T-helper 2 cell treated with Interferon-gamma antibody and Interleukin-4, amounts not matched to agents 100 ng/mL and 5 ng/mL, for 36 hours (primary cell): ENCODE measurements at regions not wholly inside any gene's neighbourhood (a gene's known extent, or its start where the extent isn't known, plus 50 kb on each side); places are given as distances from the start of the nearest gene placed in this dataset.
"Not testable (repeated sequence)": the region's sequence is repeated elsewhere in the genome, so short reads cannot be mapped to it uniquely, and the experiment has no call there.

Experiments used
- intact Hi-C: fragments of 100-400 bp; cut with micrococcal nuclease; formaldehyde crosslinking; loops from one replicate; pipeline ENCODE4 v1.15.1; 2023

- intact Hi-C loops: not testable (repeated sequence)
These were observed 172.2 kb upstream of the KCTD7 start for GRCh38 chr7:66456431-66456830.

DNA sequence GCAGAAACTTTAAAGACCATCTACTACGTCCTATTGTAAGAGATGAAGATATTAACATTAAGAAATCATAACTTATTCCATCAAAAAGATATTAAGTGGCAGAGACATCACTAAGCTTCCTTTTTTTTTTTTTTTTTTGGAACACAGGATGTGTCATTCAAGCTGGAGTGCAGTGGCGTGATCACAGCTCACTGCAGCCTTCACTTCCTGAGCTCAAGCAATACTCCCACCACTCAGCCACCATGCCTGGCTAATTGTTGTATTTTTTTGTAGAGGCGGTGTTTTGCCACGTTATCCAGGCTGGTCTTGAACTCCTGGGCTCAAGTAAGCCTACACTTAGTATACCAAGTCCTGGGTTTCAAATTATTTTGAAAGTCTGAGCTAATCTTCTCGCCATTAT, 169.7 kb upstream of the KCTD7 start:
- intact Hi-C loops: not testable (repeated sequence)

GRCh38 chr7:66459783-66460413, 168.8 kb upstream of the KCTD7 start:
- intact Hi-C loops: not testable (repeated sequence)

- intact Hi-C loops: no loop called here
These were observed 167.7 kb upstream of the KCTD7 start for GRCh38 chr7:66460921-66461361.

- intact Hi-C loops: not testable (repeated sequence)
These were observed 167.3 kb upstream of the KCTD7 start for GRCh38 chr7:66461397-66461796.

DNA sequence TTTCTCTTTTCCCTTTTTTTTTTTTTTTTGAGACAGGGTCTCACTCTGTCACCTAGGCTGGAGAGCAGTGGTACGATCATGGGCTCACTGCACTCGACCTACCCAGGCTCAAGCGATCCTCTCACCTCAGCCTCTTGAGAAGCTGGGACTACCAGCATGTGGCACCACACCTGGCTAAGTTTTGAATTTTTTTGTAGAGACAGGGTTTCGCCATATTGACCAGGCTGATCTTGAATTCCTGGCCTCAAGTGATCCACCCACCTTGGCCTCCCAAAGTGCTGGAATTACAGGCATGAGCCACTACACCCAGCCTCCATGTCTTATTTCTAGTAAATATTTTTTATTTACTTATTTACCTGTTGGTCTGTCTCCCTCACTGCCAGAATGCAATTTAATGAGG, 165.8 kb upstream of the KCTD7 start:
- intact Hi-C loops: not testable (repeated sequence)

DNA sequence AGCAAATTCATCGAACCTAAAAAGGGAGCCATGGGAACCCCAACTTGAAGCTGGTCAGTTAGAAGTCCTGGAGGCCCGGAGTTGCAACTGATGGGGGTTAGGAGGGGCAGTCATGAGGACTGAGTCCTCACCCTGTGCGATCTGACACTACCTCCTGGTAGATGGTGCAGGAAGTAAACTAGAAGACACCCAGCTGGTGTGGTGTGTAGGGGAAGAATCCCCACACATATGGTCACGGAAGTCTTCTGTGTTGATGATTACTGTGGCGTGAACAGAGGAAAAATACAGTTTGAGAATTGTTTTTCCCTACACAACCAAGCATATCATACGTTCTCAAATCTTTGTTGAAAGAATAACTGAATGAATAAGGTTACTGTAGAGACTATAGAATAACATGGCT, 164.6 kb upstream of the KCTD7 start:
- intact Hi-C loops: no loop called here

DNA sequence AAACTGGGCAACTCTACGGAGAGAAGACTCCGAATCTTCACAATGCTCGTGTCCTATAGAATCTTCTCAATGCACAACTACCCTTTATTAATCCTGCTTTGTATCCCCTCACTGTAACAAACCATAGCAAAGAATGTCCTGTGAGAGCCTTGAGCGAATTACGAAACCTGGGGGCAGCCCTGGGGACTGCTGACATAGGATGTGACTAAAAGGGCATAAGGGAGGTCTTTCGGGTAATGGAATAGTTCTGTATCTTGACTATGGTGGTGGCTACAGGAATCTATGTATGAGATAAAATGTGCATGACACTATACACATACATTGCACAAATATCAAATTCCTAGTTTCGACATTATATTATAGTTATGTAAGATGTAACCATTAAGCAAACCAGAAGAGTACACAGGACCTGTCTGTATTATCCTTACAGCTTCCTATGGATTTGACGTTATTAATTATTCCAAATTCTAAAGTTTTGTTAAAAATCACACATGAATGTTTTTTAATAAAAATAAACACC, 162.5 kb upstream of the KCTD7 start:
- intact Hi-C loops: no loop called here

- intact Hi-C loops: no loop called here
These were observed 160.8 kb upstream of the KCTD7 start for GRCh38 chr7:66467887-66468286.

GRCh38 chr7:66473064-66473463, 155.6 kb upstream of the KCTD7 start:
- intact Hi-C loops: not testable (repeated sequence)

- intact Hi-C loops: no loop called here
These were observed 154.2 kb upstream of the KCTD7 start for GRCh38 chr7:66474441-66474840.

- intact Hi-C loops: not testable (repeated sequence)
These were observed 152.6 kb upstream of the KCTD7 start for GRCh38 chr7:66476056-66476455.

GRCh38 chr7:66477822-66478397, 150.8 kb upstream of the KCTD7 start:
- intact Hi-C loops: not testable (repeated sequence)

DNA sequence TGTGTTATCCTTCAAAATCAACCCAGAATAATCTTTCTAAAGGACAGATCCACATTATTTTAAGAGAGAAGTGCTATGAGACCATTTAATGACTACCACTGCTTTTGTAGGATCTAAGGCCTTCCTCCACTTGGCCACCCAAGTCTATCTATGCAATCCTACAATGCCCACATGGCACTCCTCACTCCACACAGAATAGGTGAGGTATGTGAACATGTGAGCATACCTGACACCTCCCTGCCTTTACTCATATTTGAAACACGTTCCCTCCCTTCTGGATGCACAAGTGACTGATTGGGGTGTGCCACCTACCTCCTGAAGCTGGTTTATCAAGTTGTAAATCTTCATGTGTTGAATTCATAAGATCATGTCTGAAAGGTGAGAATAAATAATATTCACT, 147.5 kb upstream of the KCTD7 start:
- intact Hi-C loops: not testable (repeated sequence)

GRCh38 chr7:66489065-66489464, 139.6 kb upstream of the KCTD7 start:
- intact Hi-C loops: not testable (repeated sequence)

DNA sequence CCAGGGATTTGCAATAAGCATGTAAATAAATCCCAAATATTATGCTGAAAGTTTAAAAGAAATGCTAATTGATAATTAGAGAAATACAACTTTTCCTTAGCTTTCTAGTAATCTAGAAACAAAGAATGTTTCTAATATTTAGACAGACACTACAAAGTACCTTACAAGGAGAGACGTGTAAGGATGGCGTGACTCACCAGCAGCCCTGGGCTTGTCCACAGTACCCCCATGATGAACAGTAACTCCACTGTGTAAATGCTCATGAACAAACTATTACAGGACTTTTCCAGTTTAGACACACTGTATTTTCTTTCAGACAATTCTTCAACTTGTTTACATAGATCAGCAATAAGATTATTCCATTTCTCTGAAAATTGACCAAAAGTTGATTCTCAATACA, 138.9 kb upstream of the KCTD7 start:
- intact Hi-C loops: loop anchor here (5.0 kb wide), 2 partner anchors 193 to 813 kb away; no protein-coding TSS in a partner anchor

- intact Hi-C loops: loop anchor here (5.0 kb wide), 2 partner anchors 191 to 811 kb away; no protein-coding TSS in a partner anchor
These were observed 137.7 kb upstream of the KCTD7 start for GRCh38 chr7:66490979-66491378.

- intact Hi-C loops: loop anchor here (2.0 to 5.0 kb wide), 4 partner anchors 190 to 810 kb away; partner anchors contain the start of gene SBDS
These were observed 136.3 kb upstream of the KCTD7 start for GRCh38 chr7:66492405-66492804.

DNA sequence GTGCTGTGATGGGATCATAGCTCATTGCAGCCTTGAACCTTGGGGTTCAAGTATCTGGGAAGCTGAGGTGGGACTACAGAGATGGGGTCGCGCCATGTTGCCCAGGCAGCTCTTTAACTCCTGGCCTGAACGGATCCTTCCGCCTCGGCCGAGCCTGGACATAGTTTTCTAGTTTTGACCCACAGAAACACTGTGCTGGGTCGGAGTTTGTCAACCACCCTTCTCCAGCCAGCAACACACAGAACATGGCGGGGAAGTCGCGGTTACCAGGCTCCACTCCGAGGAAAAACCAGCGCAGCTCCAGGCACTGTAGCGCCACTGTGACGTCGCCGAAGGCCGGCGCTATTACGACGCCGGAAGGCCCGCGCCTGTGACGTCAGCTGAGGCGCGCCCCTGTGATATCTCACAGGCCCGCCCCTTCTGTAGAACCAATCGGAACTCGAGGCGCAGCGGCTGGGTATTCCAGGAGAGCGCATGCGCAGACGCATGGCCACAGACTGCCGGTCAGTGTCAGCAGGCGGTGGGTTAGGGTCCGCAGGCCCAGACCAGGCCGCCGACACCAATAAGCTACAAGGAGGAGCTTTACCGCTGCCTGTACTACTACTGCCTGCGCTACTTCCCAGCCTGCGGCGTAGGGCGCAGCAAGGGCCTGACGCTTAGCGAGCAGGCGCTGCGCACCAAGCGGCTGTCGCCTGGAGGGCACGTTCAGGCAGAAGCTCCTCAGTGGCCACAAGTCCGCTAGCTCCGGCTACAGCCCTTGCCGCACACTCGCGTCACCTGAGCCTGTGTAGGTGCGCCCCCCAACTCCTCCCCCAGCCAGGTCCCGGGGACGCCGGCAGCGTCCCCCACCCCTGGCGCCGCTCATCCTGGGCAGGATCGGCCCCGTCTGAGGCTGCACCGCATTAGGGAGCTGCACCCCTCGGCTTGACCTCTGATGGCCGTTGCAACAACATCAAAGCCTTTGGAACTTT, 135.2 kb upstream of the KCTD7 start:
- intact Hi-C loops: loop anchor here (1.0 to 5.0 kb wide), 11 partner anchors 80 to 809 kb away; partner anchors contain the start of genes GUSB, KCTD7, RABGEF1 and SBDS

GRCh38 chr7:66497346-66497745, 131.3 kb upstream of the KCTD7 start:
- intact Hi-C loops: no loop called here

GRCh38 chr7:66500087-66500486, 128.6 kb upstream of the KCTD7 start:
- intact Hi-C loops: no loop called here
